Motor neuron (in vitro differentiated cells): ENCODE measurements at regions not wholly inside any gene's neighbourhood (a gene's known extent, or its start where the extent isn't known, plus 50 kb on each side); places are given as distances from the start of the nearest gene placed in this dataset.
A peak's percentile ranks its signal among the peaks of the same experiment; 100 is the strongest.

ENCODE experiments used
- ATAC-seq, 8 experiments: fragments of 200-7000 bp; cut with Tn5 transposase; replicated peaks in 6 of 8; 2 replicates each; pipeline ENCODE4 v1.8.0; 2021; ENCODE audit warnings: mild to moderate bottlenecking in 8 of 8, moderate library complexity in 8 of 8
- H3K27ac ChIP-seq, 2 donors: fragments of 250-450 bp; sonication (Bioruptor Pico); 2 replicates each; pipeline ENCODE4 v1.9.0; 2021; ENCODE audit warnings: antibody characterized with exemption in 2 of 2, mild to moderate bottlenecking in 2 of 2, moderate library complexity in 1 of 2
- H3K4me1 ChIP-seq, 2 donors: fragments of 250-450 bp; sonication (Bioruptor Pico); replicated peaks in 1 of 2; 2 replicates each; pipeline ENCODE4 v1.6.1; 2021; ENCODE audit warnings: antibody characterized with exemption in 2 of 2, mild to moderate bottlenecking in 2 of 2, moderate library complexity in 1 of 2
- H3K4me3 ChIP-seq, 5 donors: fragments of 250-450 bp; sonication (Bioruptor Pico); 2 replicates each; pipeline ENCODE4 v1.9.0; 2021; ENCODE audit warnings: antibody characterized with exemption in 5 of 5, mild to moderate bottlenecking in 5 of 5, moderate library complexity in 4 of 5
- WGBS, 10 experiments: fragments of 450-650 bp; shearing (Covaris generic); methylation state at CpG; one replicate each; pipeline ENCODE4 v1.0.0; 2022; 5-methylcytosine and 5-hydroxymethylcytosine counted together
- in situ Hi-C, 9 experiments: fragments of 400-800 bp; cut with MboI; loops; one replicate each; pipeline ENCODE4 v1.15.0; 2021; ENCODE audit warnings: low sequenced_read_pairs in 9 of 9, low pct_unique_long_range_greater_than_20kb in 2 of 9; ENCODE audit not compliant: unreplicated experiment in 9 of 9

GRCh38 chr20:60976913-60977312, 275.1 kb upstream of the CDH4 start:
- no peak overlapping the region for H3K4me3 ChIP-seq
- WGBS, 10 experiments, result 6 to 100% (median 50%) methylated on average over 1 to 4 of the region's 4 CpGs; no CpG with 5 or more reads in 6 of the 10 experiments
- in situ Hi-C loops, result no loop called here
- no peaks in the 10 kb centered on the region for H3K4me1 ChIP-seq
- no peak overlapping the region for H3K27ac ChIP-seq
- peak in 2 of 8 experiments; percentile 28 to 60 for ATAC-seq

GRCh38 chr20:60977901-60978300, 274.2 kb upstream of the CDH4 start:
- H3K4me3 ChIP-seq, result no peak overlapping the region
- in situ Hi-C loops, result no loop called here
- 0 to 100% (median 77%) methylated on average over 1 to 6 of the region's 7 CpGs; no CpG with 5 or more reads in 3 of the 10 experiments for WGBS, 10 experiments
- no peak overlapping the region for H3K27ac ChIP-seq
- ATAC-seq, result peak in 2 of 8 experiments; percentile 49 to 61
- no peaks in the 10 kb centered on the region for H3K4me1 ChIP-seq

DNA sequence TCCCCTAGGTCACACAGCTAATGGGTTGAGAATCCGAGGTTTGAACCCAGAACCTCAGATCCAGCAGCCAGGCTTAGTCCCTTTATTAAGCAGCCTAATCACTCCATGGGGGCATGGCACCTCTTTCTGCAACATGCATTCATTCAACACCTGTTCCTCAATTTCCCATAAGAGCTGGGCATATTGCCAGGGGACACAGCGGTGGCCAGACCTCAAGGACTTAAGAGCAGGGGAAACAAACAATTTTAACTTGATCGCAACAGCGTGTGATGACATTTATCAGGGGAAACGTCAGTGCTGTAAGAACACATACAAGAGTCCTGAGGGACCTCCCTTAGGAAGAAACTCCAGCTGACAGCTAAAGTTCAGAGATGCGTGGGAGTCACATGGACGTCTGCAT, 267.4 kb upstream of the CDH4 start:
- in situ Hi-C loops, result no loop called here
- Histone ChIP-seq H3K4me3 (no peak overlapping the region), H3K27ac (no peak overlapping the region), H3K4me1 (no peaks in the 10 kb centered on the region)
- 0 to 80% (median 69%) methylated on average over 1 to 6 of the region's 7 CpGs; no CpG with 5 or more reads in 3 of the 10 experiments for WGBS, 10 experiments
- no peak for ATAC-seq

DNA sequence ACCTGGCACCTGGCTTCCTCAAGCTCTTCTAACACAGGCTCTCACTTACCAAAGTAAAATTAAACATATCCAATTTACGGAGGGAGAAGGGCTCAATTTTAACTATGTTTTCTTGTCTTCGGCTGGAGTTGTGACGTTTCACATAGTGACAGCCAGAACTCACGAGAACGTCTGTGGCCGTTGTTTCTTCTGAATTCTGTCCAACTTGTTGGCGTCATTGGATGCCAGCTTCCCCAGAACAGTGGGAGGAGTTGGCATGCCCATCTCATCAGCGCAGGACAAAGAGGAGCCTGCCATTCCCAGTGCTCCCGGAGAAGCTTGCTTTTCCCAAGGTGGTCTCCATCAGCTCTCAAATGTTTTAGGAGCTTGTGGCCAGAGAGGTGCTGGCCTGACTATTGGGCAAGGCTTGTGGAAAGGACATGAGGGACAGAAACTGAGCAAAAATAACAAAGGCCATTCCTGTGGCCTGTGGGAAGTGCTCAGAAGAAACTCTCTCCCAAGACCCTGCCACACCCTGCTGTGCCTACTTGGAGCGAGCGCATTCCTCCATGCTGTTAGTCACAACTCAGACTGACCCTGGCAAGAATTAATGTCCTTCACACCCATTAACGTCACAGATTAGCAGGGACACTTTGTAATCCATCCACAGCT, 265.4 kb upstream of the CDH4 start:
- Histone ChIP-seq H3K4me3 (no peak overlapping the region), H3K4me1 (peaks cover 0 to 3% of the 10 kb centered on the region in 2 donors), H3K27ac (no peak overlapping the region)
- in situ Hi-C loops, result no loop called here
- ATAC-seq, result peak in 1 of 8 experiments; percentile 20
- WGBS, 10 experiments, result 6 to 92% (median 60%) methylated on average over 1 to 10 of the region's 12 CpGs; no CpG with 5 or more reads in 1 of the 10 experiments

GRCh38 chr20:60990061-60990460, 262.0 kb upstream of the CDH4 start:
- 23 to 93% (median 78%) methylated on average over 2 to 7 of the region's 10 CpGs; no CpG with 5 or more reads in 3 of the 10 experiments for WGBS, 10 experiments
- H3K27ac ChIP-seq, result no peak overlapping the region
- in situ Hi-C loops, result no loop called here
- no peak for ATAC-seq
- no peak overlapping the region for H3K4me3 ChIP-seq
- peaks cover 8% of the 10 kb centered on the region in 2 donors for H3K4me1 ChIP-seq

- in situ Hi-C loops, result no loop called here
- Histone ChIP-seq H3K27ac (no peak overlapping the region), H3K4me1 (peaks cover 8% of the 10 kb centered on the region in 2 donors), H3K4me3 (no peak overlapping the region)
- peak in 2 of 8 experiments; percentile 10 to 25 for ATAC-seq
- 20 to 92% (median 60%) methylated on average over 1 to 8 of the region's 12 CpGs; no CpG with 5 or more reads in 4 of the 10 experiments for WGBS, 10 experiments
Observed at GRCh38 chr20:60990643-60991042, 261.4 kb upstream of the CDH4 start.

- peak in 6 of 8 experiments; percentile 66 to 89 (median 82) for ATAC-seq
- in situ Hi-C loops, result no loop called here
- Histone ChIP-seq H3K27ac (no peak overlapping the region), H3K4me3 (no peak overlapping the region), H3K4me1 (peaks cover 8% of the 10 kb centered on the region in 2 donors)
- 11 to 75% (median 60%) methylated on average over 1 to 7 of the region's 9 CpGs for WGBS, 10 experiments
Observed at GRCh38 chr20:60993433-60994044, 258.5 kb upstream of the CDH4 start.

GRCh38 chr20:60999250-60999649, 252.8 kb upstream of the CDH4 start:
- peaks cover 0 to 8% of the 10 kb centered on the region in 2 donors for H3K4me1 ChIP-seq
- 0 to 83% (median 20%) methylated on average over 1 to 5 of the region's 5 CpGs; no CpG with 5 or more reads in 3 of the 10 experiments for WGBS, 10 experiments
- H3K27ac ChIP-seq, result no peak overlapping the region
- no peak overlapping the region for H3K4me3 ChIP-seq
- peak in 3 of 8 experiments; percentile 23 to 48 (median 45) for ATAC-seq
- in situ Hi-C loops, result no loop called here

DNA sequence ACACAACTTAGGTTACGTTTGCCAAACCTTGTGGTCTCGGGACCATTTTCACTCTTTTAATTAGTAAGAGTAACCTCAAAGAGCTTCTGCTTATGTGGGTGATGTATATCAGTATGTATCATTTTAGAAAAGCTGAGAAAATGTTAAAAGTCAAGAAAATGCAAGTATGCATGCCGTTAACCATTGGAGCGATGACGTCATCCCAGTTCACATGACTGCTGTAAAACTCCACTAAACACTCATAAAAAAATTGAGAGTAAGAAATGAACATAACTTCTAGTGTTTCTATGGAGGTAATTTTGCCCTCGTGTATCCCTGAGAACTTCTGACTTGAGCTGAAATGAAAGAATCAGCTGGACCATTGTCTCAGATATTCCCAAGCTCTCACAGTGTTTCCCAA, 250.0 kb upstream of the CDH4 start:
- no peak overlapping the region for H3K4me3 ChIP-seq
- in situ Hi-C loops, result no loop called here
- no peak for ATAC-seq
- H3K4me1 ChIP-seq, result peaks cover 0 to 11% of the 10 kb centered on the region in 2 donors
- 20 to 100% (median 77%) methylated on average over 1 to 6 of the region's 6 CpGs for WGBS, 10 experiments
- no peak overlapping the region for H3K27ac ChIP-seq

- H3K4me1 ChIP-seq, result peaks cover 0 to 2% of the 10 kb centered on the region in 2 donors
- H3K27ac ChIP-seq, result no peak overlapping the region
- ATAC-seq, result peak in 2 of 8 experiments; percentile 86 to 87
- in situ Hi-C loops, result no loop called here
- no peak overlapping the region for H3K4me3 ChIP-seq
- WGBS, 10 experiments, result 6 to 48% (median 28%) methylated on average over 2 to 5 of the region's 5 CpGs; no CpG with 5 or more reads in 2 of the 10 experiments
Observed at GRCh38 chr20:61014491-61014890, 237.6 kb upstream of the CDH4 start.

GRCh38 chr20:61015602-61016001, 236.5 kb upstream of the CDH4 start:
- WGBS, 10 experiments, result 0 to 79% (median 70%) methylated on average over 1 to 6 of the region's 6 CpGs; no CpG with 5 or more reads in 5 of the 10 experiments
- Histone ChIP-seq H3K4me3 (no peak overlapping the region), H3K4me1 (peaks cover 0 to 2% of the 10 kb centered on the region in 2 donors), H3K27ac (no peak overlapping the region)
- in situ Hi-C loops, result no loop called here
- no peak for ATAC-seq

GRCh38 chr20:61019322-61019721, 232.7 kb upstream of the CDH4 start:
- 0 to 100% (median 81%) methylated on average over 1 to 10 of the region's 14 CpGs; no CpG with 5 or more reads in 1 of the 10 experiments for WGBS, 10 experiments

DNA sequence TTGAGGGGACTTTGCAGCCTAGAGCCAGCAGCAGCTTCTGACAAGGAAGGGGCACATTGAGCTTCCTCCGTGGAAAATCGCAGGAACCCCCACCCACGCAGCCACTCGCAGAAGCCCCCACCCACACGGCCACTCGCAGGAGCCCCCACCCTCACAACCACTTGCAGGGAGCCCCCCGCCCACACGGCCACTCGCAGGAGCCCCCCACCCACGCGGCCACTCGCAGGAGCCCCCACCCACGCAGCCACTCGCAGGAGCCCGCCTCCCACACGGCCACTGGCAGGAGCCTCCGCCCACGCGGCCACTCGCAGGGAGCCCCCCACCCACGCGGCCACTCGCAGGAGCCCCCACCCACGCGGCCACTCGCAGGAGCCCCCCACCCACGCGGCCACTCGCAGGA, 228.4 kb upstream of the CDH4 start:
- ATAC-seq, result no peak
- Histone ChIP-seq H3K27ac (no peak overlapping the region), H3K4me1 (peaks cover 9 to 14% of the 10 kb centered on the region in 2 donors), H3K4me3 (no peak overlapping the region)
- in situ Hi-C loops, result no loop called here
- WGBS, 10 experiments, result no CpG with 5 or more reads among the region's 29 CpGs

More at GRCh38 chr20:61019322-61019721, 232.7 kb upstream of the CDH4 start:
- Histone ChIP-seq H3K4me3 (no peak overlapping the region), H3K27ac (no peak overlapping the region), H3K4me1 (peaks cover 0 to 2% of the 10 kb centered on the region in 2 donors)
- ATAC-seq, result no peak
- in situ Hi-C loops, result no loop called here
